Muscle of back (tissue), 3 donors: ENCODE measurements at regions not wholly inside any gene's neighbourhood (a gene's known extent, or its start where the extent isn't known, plus 50 kb on each side); places are given as distances from the start of the nearest gene placed in this dataset.

Experiments used
- DNase-seq, 3 donors: peaks; one replicate each; pipeline versions ENCODE4 v3.0.0 to v3.0.0-alpha.2; 2013

DNA sequence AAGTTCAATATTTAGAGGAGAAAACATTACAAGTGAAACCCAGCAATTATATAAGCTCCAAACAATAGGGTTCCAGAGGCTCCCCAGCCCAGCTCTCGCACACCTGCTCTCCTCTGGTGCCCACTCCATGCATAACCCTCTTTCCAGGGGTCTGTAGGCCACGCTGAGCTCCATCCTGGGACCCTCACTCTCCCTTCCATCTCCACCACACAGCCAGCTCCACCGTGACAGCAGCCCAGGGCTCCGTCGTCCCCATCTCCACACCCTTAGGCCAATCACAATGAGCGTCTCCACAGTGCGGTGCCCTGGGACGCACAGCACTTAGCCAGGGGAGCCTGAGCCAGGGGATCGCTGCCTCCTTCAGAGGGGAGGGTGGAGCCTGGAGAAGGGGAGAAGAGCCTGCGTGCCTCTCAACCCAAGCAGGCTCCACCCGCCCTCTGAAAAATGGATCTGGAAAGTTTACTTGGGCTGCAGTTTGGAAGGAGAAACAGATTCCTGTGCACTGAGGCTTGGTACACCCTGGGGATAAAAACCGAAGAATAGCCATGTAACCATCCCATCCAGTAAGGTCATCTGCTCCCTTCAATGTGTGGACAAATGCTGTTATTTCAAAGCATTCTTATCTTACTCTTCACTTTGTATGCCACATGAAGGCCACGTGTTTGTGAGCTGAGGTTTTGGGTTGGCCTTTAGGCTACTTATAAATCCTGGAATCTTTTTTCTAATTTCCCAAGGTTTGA lies 72.4 kb upstream of the GGTLC1 start:
- DNase-seq = no peak

DNA sequence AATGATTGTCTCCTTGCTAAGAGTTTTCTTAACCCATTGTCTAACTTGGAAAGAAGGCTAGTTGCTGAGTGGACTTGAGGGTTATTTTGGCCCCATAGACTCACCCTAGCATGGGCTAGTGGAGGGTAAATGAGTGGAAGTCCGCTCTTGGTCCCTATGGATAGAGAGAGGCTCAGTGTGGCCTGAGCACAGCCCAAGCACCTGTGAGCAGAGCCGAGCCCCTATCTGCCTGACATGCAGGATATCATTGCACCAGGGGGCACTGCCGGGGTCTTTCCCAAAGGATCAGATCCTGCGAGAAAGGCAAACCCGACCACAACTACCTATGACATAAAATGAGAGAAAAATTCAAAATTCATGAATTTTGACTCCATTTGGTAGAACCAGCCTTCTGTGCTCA lies 70.6 kb upstream of the GGTLC1 start:
- DNase-seq = no peak

DNA sequence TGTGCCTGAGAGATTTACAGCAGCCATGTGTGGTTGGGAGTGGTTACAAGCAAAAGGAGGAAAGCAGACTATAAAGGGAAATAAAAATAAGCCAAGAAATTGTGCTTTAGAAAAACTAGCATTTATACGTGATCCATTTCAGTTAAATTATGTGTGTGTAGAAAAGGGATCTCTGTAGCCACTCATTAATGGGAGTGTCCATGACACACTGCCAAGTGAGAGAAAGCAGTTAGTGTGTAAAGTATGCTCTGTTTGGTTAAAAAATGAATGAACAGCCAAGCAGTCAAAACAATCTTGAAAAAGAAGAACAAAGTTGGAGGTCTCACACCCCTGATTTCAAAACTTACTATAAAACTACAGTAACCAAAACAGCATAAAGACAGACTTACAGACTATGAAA lies 67.9 kb upstream of the GGTLC1 start:
- DNase-seq = no peak

DNA sequence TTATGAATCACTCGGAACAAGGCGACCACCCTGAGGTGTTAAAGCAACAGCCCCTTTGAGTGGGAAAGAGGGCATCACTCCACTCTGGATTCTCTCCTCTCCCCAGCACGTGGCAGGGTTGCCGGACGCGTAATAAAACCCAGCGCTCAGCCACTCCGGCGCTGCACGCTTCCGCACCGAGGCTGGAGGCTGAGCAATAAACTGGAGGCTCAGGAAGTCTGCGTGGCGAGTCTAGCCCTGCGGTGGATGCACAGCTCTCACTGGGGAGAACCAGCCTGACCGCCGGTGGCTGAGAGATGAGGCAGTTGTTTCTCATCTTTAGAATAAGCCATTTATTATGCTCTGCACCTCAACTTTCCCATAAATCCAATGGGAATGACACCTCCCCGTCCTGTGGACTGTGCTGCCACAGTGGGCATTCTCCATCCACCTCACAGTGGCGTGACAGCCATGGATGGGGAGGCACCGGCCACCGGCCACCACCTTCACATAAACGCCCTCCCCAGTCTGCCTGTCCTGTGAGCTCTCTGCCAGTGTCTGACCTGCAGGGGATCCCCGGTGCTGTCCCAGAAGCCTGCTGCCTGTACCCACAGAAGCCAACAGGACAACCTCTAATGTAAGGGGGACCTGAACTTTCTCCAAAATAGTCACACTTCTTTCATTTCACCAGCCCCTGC lies 64.2 kb upstream of the GGTLC1 start:
- no peak for DNase-seq

DNA sequence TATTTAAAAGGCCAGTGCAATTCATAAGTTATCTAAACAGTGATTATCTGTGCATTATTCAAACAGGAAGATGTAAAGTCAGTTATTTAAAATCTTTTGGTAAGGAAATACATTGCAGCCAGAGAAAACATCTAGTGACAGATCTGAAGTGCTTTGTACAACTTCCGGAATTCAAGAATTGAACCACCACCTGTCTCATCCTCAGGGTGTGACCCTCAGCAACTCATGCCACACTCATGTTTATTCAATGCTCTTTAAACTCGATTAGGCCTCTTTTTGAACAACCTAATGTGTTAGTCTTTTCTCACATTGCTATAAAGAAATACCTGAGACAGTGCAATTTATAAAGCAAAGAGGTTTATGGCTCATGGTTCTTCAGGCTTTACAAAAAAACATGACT lies 62.6 kb upstream of the GGTLC1 start:
- no peak for DNase-seq

DNA sequence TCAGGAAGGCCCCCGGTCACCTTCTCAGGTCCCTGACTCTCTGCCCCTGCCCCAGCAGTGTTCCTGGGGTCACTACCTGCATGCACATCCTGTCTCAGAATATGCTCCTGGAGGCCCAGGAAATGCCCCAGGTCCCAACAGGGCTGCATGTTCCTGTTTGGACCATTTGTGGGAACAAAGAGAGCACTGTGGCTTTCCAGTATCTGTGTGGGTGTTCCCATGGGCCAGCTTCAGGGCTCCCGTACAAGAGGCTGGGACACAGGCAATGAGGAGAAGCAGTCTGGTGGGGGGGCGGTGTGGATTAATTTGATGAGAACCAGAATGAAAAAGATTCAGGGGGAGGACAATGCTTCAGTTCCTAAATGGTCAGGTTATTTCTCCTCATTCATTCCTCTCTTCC lies 61.5 kb upstream of the GGTLC1 start:
- no peak for DNase-seq

DNA sequence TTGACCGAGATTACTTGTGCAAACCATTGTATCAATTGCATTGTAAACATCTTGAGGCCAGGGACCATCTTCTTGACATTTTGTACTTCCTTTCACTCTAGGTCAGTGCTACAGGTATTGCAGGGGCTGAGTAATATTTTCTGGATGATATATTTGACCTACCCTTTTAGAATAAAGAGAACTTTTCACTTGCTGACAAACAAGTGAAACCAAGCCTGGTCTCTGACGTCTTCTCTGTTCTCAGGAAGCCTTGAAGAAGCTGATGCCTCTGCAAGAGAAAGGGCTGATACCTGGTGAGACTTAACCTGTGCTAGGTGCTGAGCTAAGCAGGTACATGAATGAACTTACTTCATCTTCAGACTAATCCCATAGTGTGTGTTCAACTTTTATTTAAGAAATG lies 60.5 kb upstream of the GGTLC1 start:
- DNase-seq = no peak

DNA sequence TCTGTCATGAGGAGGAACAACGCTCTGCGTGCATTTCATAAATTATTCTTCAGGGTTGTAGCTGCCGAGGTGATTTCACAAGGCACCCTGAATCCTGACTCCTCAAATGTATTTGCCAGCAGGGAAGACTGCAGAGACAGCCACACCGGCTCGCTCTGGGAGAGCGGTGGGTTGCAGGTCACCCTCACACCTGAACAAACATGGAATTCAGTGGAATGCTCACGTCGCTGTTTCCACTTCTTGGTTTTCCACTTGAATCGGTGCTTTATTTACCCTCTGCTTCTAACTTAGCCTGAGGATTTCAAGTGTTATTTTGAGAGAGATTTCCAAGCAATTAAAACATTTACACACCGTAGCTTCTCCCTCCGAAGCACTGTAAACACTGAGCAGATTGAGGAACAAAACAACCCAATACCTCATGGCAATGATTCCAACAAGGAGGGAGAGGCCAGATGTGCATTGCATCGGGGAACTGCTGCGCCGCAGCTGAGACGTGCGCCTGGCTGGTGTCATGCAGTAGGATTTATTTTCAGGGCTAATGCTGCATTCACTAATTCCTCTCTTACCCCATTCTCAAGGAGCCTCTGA lies 59.5 kb upstream of the GGTLC1 start:
- no peak for DNase-seq

DNA sequence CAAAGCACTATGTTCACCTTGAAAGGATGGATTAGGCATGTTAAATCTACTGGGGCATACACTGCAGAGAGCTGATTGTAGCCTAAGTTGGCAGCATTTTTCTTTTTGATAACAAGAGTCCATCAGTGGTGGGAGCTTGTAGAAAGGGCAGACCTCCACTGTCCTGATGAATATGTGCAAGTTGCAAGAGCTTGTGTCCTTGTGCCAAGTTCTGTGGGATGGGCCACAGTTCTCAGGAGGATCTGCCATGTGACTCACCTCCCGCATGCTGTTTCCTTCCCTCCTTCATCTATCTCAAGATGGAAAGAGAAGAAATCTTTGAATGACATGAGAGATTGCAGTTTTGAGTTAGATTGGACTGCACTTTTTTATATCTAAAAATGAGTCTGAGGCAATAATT lies 58.3 kb upstream of the GGTLC1 start:
- no peak for DNase-seq

DNA sequence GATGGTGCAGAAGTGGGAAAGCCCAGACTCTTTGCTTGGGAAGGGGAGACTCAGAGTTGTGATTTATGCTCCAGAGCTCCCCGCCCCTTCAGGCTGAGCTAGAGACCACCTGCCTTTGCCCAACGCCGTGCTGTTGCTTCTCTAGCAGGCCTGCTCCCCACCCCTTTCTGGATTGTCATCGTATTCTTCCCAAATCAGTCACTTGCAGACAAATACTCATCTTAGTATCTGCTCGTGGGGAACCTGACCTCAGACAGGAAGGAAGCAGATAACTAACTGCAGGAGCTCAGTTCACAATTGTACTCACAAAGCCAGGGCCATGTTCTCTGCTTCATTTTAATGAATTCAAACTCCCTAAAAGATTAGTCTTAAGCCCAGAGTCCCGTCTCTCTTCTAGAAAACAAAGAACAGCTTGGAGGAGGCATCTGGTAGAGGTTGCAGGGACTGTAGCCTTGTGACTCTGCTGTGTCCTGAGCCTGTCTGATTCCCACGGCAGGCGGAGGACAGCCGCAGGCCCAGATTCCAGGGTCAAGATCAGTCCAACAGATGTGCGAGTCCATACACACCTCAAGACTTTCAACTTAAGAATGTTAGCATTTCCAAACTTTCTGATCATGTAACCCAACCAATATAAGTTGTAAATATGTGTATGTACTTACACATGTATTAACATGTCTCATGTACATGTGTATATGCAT lies 57.2 kb upstream of the GGTLC1 start:
- no peak for DNase-seq

DNA sequence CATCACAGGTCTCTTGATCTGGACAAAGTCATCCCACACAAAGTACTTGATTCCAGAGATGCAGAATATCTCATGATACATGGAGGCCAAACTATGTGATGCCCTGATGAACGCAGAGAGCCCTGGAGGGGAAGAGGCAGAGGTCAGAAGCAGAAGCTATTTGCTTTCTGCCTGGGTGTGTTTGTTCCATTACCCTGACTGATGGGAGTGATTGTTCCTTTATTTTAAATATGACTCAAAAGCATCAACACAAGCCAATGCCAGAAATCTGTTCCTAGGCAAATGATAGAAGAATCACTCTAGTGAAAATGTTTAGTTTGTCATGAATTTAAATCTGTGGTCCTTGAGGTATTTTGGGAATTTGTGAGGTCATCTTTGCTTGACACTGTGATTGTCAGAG lies 54.7 kb upstream of the GGTLC1 start:
- DNase-seq = no peak

DNA sequence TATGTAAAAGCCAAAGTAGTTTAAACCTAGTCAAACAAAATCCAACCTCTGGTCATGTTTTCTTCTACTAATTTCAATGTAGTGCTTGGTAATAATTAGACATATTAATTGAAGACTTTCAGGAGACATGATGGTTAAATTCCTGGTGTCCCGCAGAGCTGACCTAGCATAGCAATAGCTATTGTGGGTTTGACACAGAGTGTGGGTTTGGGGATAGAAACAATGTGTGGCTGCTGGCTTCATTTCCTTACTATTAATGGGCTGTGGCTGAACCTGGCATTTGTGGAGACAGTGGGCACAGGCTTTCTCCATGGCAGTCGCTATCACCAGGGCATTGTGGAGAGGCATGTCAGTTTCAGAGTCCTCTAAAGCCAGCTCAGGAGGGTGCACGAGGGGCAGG lies 54.1 kb upstream of the GGTLC1 start:
- no peak for DNase-seq

DNA sequence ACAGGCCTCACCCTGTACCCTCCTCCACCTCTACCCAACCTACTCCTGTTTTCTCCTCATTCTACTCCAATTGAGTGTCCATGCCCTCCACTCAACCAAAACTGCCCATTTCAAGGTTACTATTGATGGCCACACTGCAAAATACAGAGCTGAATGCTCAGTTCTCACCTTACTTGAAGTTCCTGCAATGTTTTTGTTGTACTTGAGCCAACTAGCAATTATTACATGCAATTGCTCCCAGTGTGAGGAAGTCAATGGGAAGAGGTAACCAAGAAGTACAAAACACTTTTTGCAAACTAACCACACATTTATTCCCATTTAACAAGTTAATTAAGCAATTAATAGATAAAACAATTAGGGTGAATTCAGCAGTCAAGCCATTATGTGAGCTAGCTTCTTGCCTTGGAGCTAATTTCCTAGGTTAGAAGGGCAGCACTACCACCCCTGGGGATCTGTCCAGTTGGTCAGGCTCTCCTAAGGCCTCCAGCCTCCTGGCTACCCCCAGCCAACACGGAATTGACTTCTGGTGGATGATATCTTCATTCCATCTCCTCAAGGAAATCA lies 52.4 kb upstream of the GGTLC1 start:
- DNase-seq = no peak

DNA sequence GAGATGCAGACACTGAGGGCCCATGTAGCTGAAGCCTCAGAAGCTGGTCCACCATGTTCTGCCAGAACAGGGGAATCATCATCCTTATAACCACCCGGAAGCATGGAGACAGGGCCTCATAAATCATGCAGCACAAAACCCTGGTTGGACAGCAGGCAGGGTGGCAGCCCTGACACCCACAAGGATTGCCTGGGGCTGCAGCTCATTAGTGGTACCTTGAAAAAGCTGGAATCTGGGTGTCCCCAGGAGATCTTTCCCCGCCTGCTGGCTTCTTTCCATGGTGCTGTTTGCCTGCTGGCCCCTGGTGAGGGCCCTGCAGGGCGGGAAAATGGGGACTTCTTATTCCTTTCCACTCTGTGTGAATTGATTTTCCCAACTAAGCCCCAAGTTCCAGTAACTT lies 50.6 kb upstream of the GGTLC1 start:
- no peak for DNase-seq
